T-cell (primary cell): ENCODE measurements at regions not wholly inside any gene's neighbourhood (a gene's known extent, or its start where the extent isn't known, plus 50 kb on each side); places are given as distances from the start of the nearest gene placed in this dataset.

Source experiments
- ATAC-seq, 4 experiments: fragments of 200-7000 bp in 3 of 4; fragments of 150-1000 bp in 1 of 4; cut with Tn5 transposase; replicated peaks in 1 of 4; 1 replicate in 3 of 4; 2 replicates in 1 of 4; pipeline ENCODE4 v1.10.0; 2021; ENCODE audit warnings: moderate library complexity in 3 of 4, mild to moderate bottlenecking in 2 of 4, moderate number of reproducible peaks in 1 of 4
- CTCF ChIA-PET, 2 donors: fragments of 300-600 bp; sonication (Branson Sonifier 250); formaldehyde crosslinking; loops; one replicate each; lab custom pipeline; 2022; ENCODE audit warnings: antibody characterized with exemption in 2 of 2; lab: Charles Lee
- POLR2A ChIA-PET, 2 donors: fragments of 300-600 bp; sonication (Branson Sonifier 250); formaldehyde crosslinking; loops; one replicate each; lab custom pipeline; 2022; ENCODE audit warnings: antibody characterized with exemption in 2 of 2; lab: Charles Lee
- DNase-seq, 35 experiments: peaks; one replicate each; pipeline versions ENCODE4 v3.0.0 to v3.0.0-alpha.2; 2013 to 2023
- H3K27ac ChIP-seq: one replicate; pipeline ENCODE4 v1.5.1; 2013; ENCODE audit warnings: low read length
- H3K27me3 ChIP-seq, 2 experiments: replicated peaks in 1 of 2; 1 replicate in 1 of 2; 2 replicates in 1 of 2; pipeline versions ENCODE4 v1.6.1 to v1.7.0; 2013; ENCODE audit warnings: low read length in 1 of 2, mixed read lengths in 1 of 2; ENCODE audit not compliant: control insufficient read depth in 2 of 2, insufficient read depth in 2 of 2; ENCODE audit errors: extremely low read depth in 1 of 2
- H3K36me3 ChIP-seq, 2 donors: 1 replicate in 1 of 2; 2 replicates in 1 of 2; pipeline versions ENCODE4 v1.6.1 to v1.7.0; 2013; ENCODE audit warnings: low read length in 1 of 2; ENCODE audit not compliant: control insufficient read depth in 2 of 2, insufficient read depth in 1 of 2; ENCODE audit errors: extremely low read depth in 1 of 2
- H3K4me1 ChIP-seq, 2 experiments: 1 replicate in 1 of 2; 2 replicates in 1 of 2; pipeline versions ENCODE4 v1.6.1 to v1.7.0; 2013; ENCODE audit warnings: low read length in 2 of 2, mixed read lengths in 1 of 2; ENCODE audit not compliant: insufficient read depth in 2 of 2, control insufficient read depth in 1 of 2; ENCODE audit errors: extremely low read depth in 1 of 2
- H3K4me3 ChIP-seq, 2 donors: 1 replicate in 1 of 2; 2 replicates in 1 of 2; pipeline versions ENCODE4 v1.5.1 to v1.7.0; 2013; ENCODE audit warnings: mild to moderate bottlenecking in 2 of 2, low read length in 1 of 2, moderate library complexity in 1 of 2; ENCODE audit not compliant: control insufficient read depth in 1 of 2; ENCODE audit errors: extremely low read depth in 1 of 2
- H3K9me3 ChIP-seq: 2 replicates; pipeline ENCODE4 v1.7.0; 2013
- H3K27ac Mint-ChIP-seq, 2 donors: one replicate each; pipeline ENCODE4 v1.8.0; 2020 to 2021; ENCODE audit warnings: mild to moderate bottlenecking in 2 of 2, mixed read lengths in 2 of 2
- H3K27me3 Mint-ChIP-seq, 2 donors: one replicate each; pipeline ENCODE4 v1.8.0; 2021 to 2022; ENCODE audit warnings: mixed read lengths in 2 of 2
- H3K36me3 Mint-ChIP-seq: one replicate; pipeline ENCODE4 v1.8.0; 2021; ENCODE audit warnings: mixed read lengths
- H3K4me1 Mint-ChIP-seq, 3 donors: one replicate each; pipeline ENCODE4 v1.8.0; 2020 to 2022; ENCODE audit warnings: mixed read lengths in 3 of 3, mild to moderate bottlenecking in 1 of 3
- H3K4me3 Mint-ChIP-seq, 3 donors: one replicate each; pipeline ENCODE4 v1.8.0; 2020 to 2022; ENCODE audit warnings: mild to moderate bottlenecking in 3 of 3, mixed read lengths in 3 of 3, moderate library complexity in 3 of 3
- H3K9me3 Mint-ChIP-seq, 3 donors: one replicate each; pipeline ENCODE4 v1.8.0; 2020 to 2022; ENCODE audit warnings: mixed read lengths in 3 of 3
- WGBS: methylation state at CpG from one replicate; pipeline ENCODE4 v1.1.5; 2013; ENCODE audit warnings: missing lambda C conversion rate; ENCODE audit not compliant: insufficient coverage; 5-methylcytosine and 5-hydroxymethylcytosine counted together

GRCh38 chr10:62996925-62997324 lies 136.2 kb upstream of the NRBF2 start:
- peaks cover 16 to 21% of the 10 kb centered on the region in 2 donors for H3K27me3 Mint-ChIP-seq
- no peak overlapping the region for H3K4me3 Mint-ChIP-seq

GRCh38 chr10:62996516-62996915 lies 136.6 kb upstream of the NRBF2 start:
- Mint-ChIP-seq H3K27ac (no peak overlapping the region), H3K4me3 (no peak overlapping the region), H3K36me3 (no peaks in the 10 kb centered on the region), H3K27me3 (peaks cover 16 to 20% of the 10 kb centered on the region in 2 donors), H3K4me1 (peaks cover 0 to 5% (median 0%) of the 10 kb centered on the region in 3 donors), H3K9me3 (no peaks in the 10 kb centered on the region)
- Histone ChIP-seq H3K27me3 (no peaks in the 10 kb centered on the region), H3K36me3 (no peaks in the 10 kb centered on the region), H3K4me3 (no peak overlapping the region), H3K9me3 (no peaks in the 10 kb centered on the region), H3K27ac (no peak overlapping the region), H3K4me1 (peaks cover 0 to 2% of the 10 kb centered on the region in 2 experiments)
- ATAC-seq, result no peak
- ChIA-PET CTCF (interaction anchor here in 1 of 2 donors (0.7 kb wide), 1 partner anchor 295 kb away, joined by 5 read pairs; no protein-coding TSS in a partner anchor), POLR2A (no interaction called here)
- no peak for DNase-seq
- WGBS, result no CpG with 5 or more reads among the region's 1 CpG

More at GRCh38 chr10:62996925-62997324, 136.2 kb upstream of the NRBF2 start:
- no peak overlapping the region for H3K4me3 ChIP-seq
- no peaks in the 10 kb centered on the region for H3K36me3 Mint-ChIP-seq
- no peaks in the 10 kb centered on the region for H3K9me3 Mint-ChIP-seq
- no peak overlapping the region for H3K27ac ChIP-seq
- H3K4me1 Mint-ChIP-seq, result peaks cover 0 to 5% (median 0%) of the 10 kb centered on the region in 3 donors
- ChIA-PET CTCF (interaction anchor here in 1 of 2 donors (0.7 kb wide), 1 partner anchor 295 kb away, joined by 5 read pairs; no protein-coding TSS in a partner anchor), POLR2A (no interaction called here)
- H3K27me3 ChIP-seq, result no peaks in the 10 kb centered on the region
- WGBS, result 100% methylated on average over 2 of the region's 3 CpGs
- no peaks in the 10 kb centered on the region for H3K36me3 ChIP-seq
- DNase-seq (no peak), ATAC-seq (no peak)
- no peak overlapping the region for H3K27ac Mint-ChIP-seq
- peaks cover 0 to 2% of the 10 kb centered on the region in 2 experiments for H3K4me1 ChIP-seq
- no peaks in the 10 kb centered on the region for H3K9me3 ChIP-seq

GRCh38 chr10:62993121-62993520 lies 140.0 kb upstream of the NRBF2 start:
- H3K36me3 ChIP-seq, result no peaks in the 10 kb centered on the region
- Mint-ChIP-seq H3K36me3 (no peaks in the 10 kb centered on the region), H3K4me3 (no peak overlapping the region), H3K27me3 (peaks cover 5 to 14% of the 10 kb centered on the region in 2 donors), H3K27ac (no peak overlapping the region), H3K4me1 (peaks cover 0 to 5% (median 0%) of the 10 kb centered on the region in 3 donors), H3K9me3 (no peaks in the 10 kb centered on the region)
- no peaks in the 10 kb centered on the region for H3K9me3 ChIP-seq
- CTCF ChIA-PET, result no interaction called here
- H3K27me3 ChIP-seq, result no peaks in the 10 kb centered on the region
- no peak for ATAC-seq
- DNase-seq, result no peak
- H3K27ac ChIP-seq, result no peak overlapping the region
- no peak overlapping the region for H3K4me3 ChIP-seq
- POLR2A ChIA-PET, result no interaction called here
- H3K4me1 ChIP-seq, result peaks cover 0 to 2% of the 10 kb centered on the region in 2 experiments

- CTCF ChIA-PET, result no interaction called here
- POLR2A ChIA-PET, result no interaction called here
- H3K27me3 Mint-ChIP-seq, result peaks cover 0 to 10% of the 10 kb centered on the region in 2 donors
Measured at GRCh38 chr10:62992145-62992721, 140.9 kb upstream of the NRBF2 start.

GRCh38 chr10:62990126-62990525 lies 143.0 kb upstream of the NRBF2 start:
- ChIA-PET CTCF (interaction anchor here in 1 of 2 donors (1.0 kb wide), 1 partner anchor 9 kb away, joined by 3 read pairs; no protein-coding TSS in a partner anchor), POLR2A (no interaction called here)
- Histone ChIP-seq H3K4me3 (no peak overlapping the region), H3K9me3 (no peaks in the 10 kb centered on the region), H3K36me3 (no peaks in the 10 kb centered on the region), H3K27me3 (no peaks in the 10 kb centered on the region), H3K27ac (no peak overlapping the region), H3K4me1 (no peaks in the 10 kb centered on the region)
- no peak overlapping the region for H3K27ac Mint-ChIP-seq
- no CpG with 5 or more reads among the region's 1 CpG for WGBS
- DNase-seq (no peak), ATAC-seq (no peak)
- no peak overlapping the region for H3K4me3 Mint-ChIP-seq
- H3K27me3 Mint-ChIP-seq, result peaks cover 0 to 10% of the 10 kb centered on the region in 2 donors
- no peaks in the 10 kb centered on the region for H3K4me1 Mint-ChIP-seq
- H3K36me3 Mint-ChIP-seq, result no peaks in the 10 kb centered on the region
- H3K9me3 Mint-ChIP-seq, result no peaks in the 10 kb centered on the region

More at GRCh38 chr10:62992145-62992721, 140.9 kb upstream of the NRBF2 start:
- Histone ChIP-seq H3K36me3 (no peaks in the 10 kb centered on the region), H3K4me1 (peaks cover 0 to 2% of the 10 kb centered on the region in 2 experiments), H3K27me3 (no peaks in the 10 kb centered on the region), H3K9me3 (no peaks in the 10 kb centered on the region), H3K4me3 (no peak overlapping the region), H3K27ac (no peak overlapping the region)
- Mint-ChIP-seq H3K4me3 (no peak overlapping the region), H3K36me3 (no peaks in the 10 kb centered on the region), H3K4me1 (peaks cover 0 to 5% (median 0%) of the 10 kb centered on the region in 3 donors), H3K9me3 (no peaks in the 10 kb centered on the region), H3K27ac (no peak overlapping the region)
- DNase-seq, result no peak
- ATAC-seq, result no peak
- 61% methylated on average over 8 of the region's 9 CpGs for WGBS

GRCh38 chr10:62985807-62986600 lies 147.1 kb upstream of the NRBF2 start:
- DNase-seq, result no peak
- Histone ChIP-seq H3K36me3 (no peaks in the 10 kb centered on the region), H3K27ac (no peak overlapping the region), H3K27me3 (no peaks in the 10 kb centered on the region), H3K4me3 (no peak overlapping the region), H3K9me3 (no peaks in the 10 kb centered on the region), H3K4me1 (no peaks in the 10 kb centered on the region)
- WGBS, result 87% methylated on average over 3 of the region's 4 CpGs
- no peaks in the 10 kb centered on the region for H3K36me3 Mint-ChIP-seq
- ATAC-seq, result no peak
- peaks cover 3 to 6% of the 10 kb centered on the region in 2 donors for H3K27me3 Mint-ChIP-seq
- POLR2A ChIA-PET, result no interaction called here
- CTCF ChIA-PET, result no interaction called here
- no peak overlapping the region for H3K4me3 Mint-ChIP-seq
- H3K27ac Mint-ChIP-seq, result no peak overlapping the region
- no peaks in the 10 kb centered on the region for H3K4me1 Mint-ChIP-seq
- no peaks in the 10 kb centered on the region for H3K9me3 Mint-ChIP-seq
